DND-41 (cell line): ENCODE measurements at regions not wholly inside any gene's neighbourhood (a gene's known extent, or its start where the extent isn't known, plus 50 kb on each side); places are given as distances from the start of the nearest gene placed in this dataset.

Source experiments
- CTCF ChIP-seq: IDR thresholded peaks from 2 replicates; pipeline ENCODE4 v1.5.1; 2012; ENCODE audit warnings: borderline replicate concordance, low read length, moderate library complexity, mild to moderate bottlenecking; ENCODE audit not compliant: poor library complexity, severe bottlenecking; ENCODE audit errors: extremely low read depth
- EZH2 ChIP-seq: IDR thresholded peaks from 3 replicates; pipeline ENCODE4 v1.6.1; 2012; ENCODE audit warnings: borderline replicate concordance, low read depth, mild to moderate bottlenecking, moderate library complexity, low read length, inconsistent platforms; ENCODE audit not compliant: severe bottlenecking

GRCh38 chr16:59305850-59306249 lies 571.7 kb upstream of the GOT2 start:
- TF ChIP-seq CTCF (no peak), EZH2 (no peak)
